GM23248 (cell line): ENCODE measurements at regions not wholly inside any gene's neighbourhood (a gene's known extent, or its start where the extent isn't known, plus 50 kb on each side); places are given as distances from the start of the nearest gene placed in this dataset.

ENCODE experiments used
- EZH2 ChIP-seq: fragments of 200-600 bp; sonication (generic); IDR thresholded peaks from 2 replicates; pipeline ENCODE4 v1.6.1; 2018; ENCODE audit warnings: antibody characterized with exemption, mild to moderate bottlenecking; ENCODE audit not compliant: insufficient read depth, poor library complexity, severe bottlenecking
- EZH2phosphoT487 ChIP-seq: fragments of 200-600 bp; sonication (generic); IDR thresholded peaks from 2 replicates; pipeline ENCODE4 v1.6.1; 2018; ENCODE audit warnings: antibody characterized with exemption, moderate library complexity, mild to moderate bottlenecking, low read depth; ENCODE audit not compliant: insufficient read depth

DNA sequence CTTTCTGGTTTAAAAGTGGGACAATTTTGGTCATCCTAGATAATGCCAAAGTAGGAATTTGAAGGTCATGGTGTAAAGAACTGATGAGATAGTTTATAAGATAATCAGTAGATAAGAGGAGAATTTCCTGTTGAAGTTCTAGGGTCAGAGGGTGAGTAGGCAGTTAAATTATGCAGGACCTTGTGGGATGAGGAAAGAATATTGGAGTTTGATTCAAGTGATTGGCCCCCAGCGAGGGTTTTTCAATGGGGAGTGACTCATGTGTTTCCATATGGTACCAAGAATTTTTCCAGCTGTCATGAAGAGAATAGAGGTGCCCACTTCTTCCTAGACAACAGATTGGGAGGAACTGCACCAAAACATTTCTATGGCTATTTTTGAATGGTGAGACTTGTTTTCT is 940.2 kb upstream of the ZEB2 start:
- TF ChIP-seq EZH2: no peak
- TF ChIP-seq EZH2phosphoT487: no peak
